ENCODE measurements at regions not wholly inside any gene's neighbourhood (a gene's known extent, or its start where the extent isn't known, plus 50 kb on each side); places are given as distances from the start of the nearest gene placed in this dataset.

DNA sequence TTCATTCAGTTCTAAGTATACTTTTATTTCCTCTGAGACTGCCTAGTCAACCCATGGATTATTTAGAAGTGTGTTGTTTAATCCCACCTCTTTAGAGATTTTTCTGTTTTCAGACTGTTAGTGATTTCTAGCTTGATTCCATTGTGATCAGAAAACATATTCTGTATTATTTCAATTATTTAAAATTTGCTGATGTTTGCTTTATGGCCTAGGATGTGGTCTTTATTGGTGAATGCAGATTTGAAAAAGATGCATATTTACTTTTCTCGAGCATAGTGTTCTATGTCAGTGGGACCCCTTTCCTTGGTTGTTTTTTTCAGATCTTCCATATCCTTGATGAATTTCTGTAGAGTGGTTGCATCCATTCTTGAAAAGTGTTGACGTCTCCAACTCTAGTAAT lies 487.2 kb upstream of the HS6ST1 start:
- no peaks in the 10 kb centered on the region for H3K27me3 ChIP-seq
- DNase-seq: no peak
- no peaks in the 10 kb centered on the region for H3K36me3 ChIP-seq
- H3K4me1 ChIP-seq: no peaks in the 10 kb centered on the region
- no peaks in the 10 kb centered on the region for H3K9me3 ChIP-seq
- TF ChIP-seq, protein P1, sequence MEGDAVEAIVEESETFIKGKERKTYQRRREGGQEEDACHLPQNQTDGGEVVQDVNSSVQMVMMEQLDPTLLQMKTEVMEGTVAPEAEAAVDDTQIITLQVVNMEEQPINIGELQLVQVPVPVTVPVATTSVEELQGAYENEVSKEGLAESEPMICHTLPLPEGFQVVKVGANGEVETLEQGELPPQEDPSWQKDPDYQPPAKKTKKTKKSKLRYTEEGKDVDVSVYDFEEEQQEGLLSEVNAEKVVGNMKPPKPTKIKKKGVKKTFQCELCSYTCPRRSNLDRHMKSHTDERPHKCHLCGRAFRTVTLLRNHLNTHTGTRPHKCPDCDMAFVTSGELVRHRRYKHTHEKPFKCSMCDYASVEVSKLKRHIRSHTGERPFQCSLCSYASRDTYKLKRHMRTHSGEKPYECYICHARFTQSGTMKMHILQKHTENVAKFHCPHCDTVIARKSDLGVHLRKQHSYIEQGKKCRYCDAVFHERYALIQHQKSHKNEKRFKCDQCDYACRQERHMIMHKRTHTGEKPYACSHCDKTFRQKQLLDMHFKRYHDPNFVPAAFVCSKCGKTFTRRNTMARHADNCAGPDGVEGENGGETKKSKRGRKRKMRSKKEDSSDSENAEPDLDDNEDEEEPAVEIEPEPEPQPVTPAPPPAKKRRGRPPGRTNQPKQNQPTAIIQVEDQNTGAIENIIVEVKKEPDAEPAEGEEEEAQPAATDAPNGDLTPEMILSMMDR (IDR thresholded peaks at IDR 0.05; ENCODE audit: low read depth, low read length): no peak
- no peak overlapping the region for H3K4me3 ChIP-seq (ENCODE audit: low read depth, low read length)

DNA sequence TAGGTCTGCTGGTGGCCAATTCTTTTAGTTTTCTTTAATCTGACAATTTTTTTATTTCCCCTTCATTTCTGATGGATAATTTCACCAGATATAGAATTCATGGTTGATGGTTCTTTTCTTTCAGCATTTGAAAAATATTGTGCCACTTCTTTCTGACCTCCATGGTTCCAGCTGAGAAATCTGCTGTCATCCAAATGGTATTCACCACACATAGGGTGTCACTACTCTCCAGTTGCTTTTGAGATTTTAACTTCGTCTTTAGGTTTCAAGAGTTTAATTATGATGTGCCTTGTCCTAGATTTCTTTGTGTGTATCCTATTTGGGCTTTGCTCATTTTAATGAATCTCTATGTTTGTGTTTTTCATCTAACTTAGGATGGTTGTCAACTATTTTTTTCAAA lies 488.6 kb upstream of the HS6ST1 start:
- no peak for DNase-seq

DNA sequence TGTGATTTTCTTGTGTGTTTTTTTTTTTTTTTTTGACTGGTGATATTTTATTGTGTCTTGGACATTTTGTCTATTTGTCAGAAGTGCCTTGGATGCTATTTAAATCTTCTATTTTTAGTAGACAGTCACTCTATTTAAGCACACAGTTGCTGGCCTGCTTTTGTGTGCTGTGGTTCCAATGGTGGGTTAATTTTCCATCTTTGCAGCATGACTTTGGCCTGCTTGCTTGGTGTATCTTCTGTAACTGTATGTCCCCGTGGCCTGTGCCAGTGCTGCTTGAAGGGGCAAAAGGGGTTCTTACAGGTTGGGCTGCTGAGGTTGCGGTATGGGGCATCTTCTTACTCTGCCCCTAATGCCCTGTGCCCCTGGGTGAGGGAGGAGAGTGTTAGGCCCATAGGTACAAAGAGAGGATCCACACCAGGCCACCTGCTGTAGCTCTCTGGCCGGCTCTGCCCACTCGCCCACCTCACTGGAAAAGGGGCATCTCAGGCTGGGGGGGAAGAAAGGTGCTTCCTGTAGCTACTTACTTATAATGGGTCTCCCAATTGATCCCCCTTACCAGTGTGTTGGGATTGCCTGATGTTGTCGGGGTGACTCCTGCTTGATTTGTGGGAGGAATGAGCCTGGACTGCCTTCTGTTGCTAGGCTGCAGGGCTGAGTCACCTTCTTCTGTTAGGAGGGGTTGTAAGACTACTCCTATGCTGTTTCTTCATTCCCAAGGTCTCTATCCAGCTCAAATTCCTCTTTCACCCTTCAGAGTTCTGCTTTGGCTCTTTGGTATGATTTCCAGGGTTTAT lies 490.0 kb upstream of the HS6ST1 start:
- Histone ChIP-seq H3K9me3 (no peaks in the 10 kb centered on the region), H3K4me3 (ENCODE audit: low read depth, low read length) (no peak overlapping the region), H3K36me3 (no peaks in the 10 kb centered on the region), H3K27me3 (no peaks in the 10 kb centered on the region), H3K4me1 (no peaks in the 10 kb centered on the region)
- DNase-seq: no peak
- TF ChIP-seq, protein P1 (IDR thresholded peaks at IDR 0.05; ENCODE audit: low read depth, low read length): no peak

More for the DNA sequence above, 488.6 kb upstream of the HS6ST1 start:
- no peak overlapping the region for H3K4me3 ChIP-seq (ENCODE audit: low read depth, low read length)
- H3K9me3 ChIP-seq: no peaks in the 10 kb centered on the region
- no peaks in the 10 kb centered on the region for H3K4me1 ChIP-seq
- TF ChIP-seq, protein P1 (IDR thresholded peaks at IDR 0.05; ENCODE audit: low read depth, low read length): no peak
- no peaks in the 10 kb centered on the region for H3K27me3 ChIP-seq
- H3K36me3 ChIP-seq: no peaks in the 10 kb centered on the region

DNA sequence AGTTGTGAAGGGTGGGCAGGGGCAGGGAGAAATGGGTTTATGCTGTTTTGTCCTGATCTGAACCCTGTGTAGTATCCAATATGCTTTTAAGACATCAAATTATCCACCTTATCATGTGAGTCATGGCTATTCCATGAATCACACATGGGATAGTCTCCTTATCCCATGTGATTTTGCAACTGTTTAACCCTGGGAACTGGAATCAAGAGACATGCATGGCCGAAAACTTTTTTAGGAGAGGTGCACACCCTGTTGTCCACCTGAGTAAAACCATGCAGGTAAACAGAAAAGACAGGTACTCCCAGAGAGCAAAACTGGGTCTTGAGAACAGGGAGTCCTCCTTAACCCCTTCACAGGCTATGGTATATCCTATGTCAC lies 490.6 kb upstream of the HS6ST1 start:
- TF ChIP-seq, protein P1 (IDR thresholded peaks at IDR 0.05; ENCODE audit: low read depth, low read length): no peak
- H3K4me1 ChIP-seq: no peaks in the 10 kb centered on the region
- H3K4me3 ChIP-seq (ENCODE audit: low read depth, low read length): no peak overlapping the region
- DNase-seq: no peak
- H3K9me3 ChIP-seq: no peaks in the 10 kb centered on the region
- no peaks in the 10 kb centered on the region for H3K27me3 ChIP-seq
- no peaks in the 10 kb centered on the region for H3K36me3 ChIP-seq

DNA sequence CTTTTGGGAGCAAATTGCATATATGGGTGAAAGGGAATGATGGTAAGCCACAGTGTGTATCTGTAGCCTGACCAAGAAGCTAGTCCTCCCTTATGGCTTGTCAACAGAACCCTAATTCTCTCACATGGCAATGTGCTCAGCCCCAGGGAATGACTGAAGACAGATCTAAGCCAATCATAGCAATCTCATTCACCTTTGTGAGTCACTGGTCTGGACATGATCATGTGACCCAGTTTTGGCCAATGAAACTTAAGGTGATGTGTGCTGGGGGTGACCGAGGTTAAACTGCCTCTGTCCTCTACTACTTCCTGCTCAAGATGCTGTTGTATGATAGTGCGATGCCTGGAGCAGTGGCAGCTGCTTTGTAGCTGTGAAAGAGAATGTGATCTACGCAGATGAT lies 491.2 kb upstream of the HS6ST1 start:
- no peak overlapping the region for H3K4me3 ChIP-seq (ENCODE audit: low read depth, low read length)

More for the DNA sequence above, 491.2 kb upstream of the HS6ST1 start:
- Histone ChIP-seq H3K36me3 (no peaks in the 10 kb centered on the region), H3K4me1 (no peaks in the 10 kb centered on the region), H3K9me3 (no peaks in the 10 kb centered on the region), H3K27me3 (no peaks in the 10 kb centered on the region)
- DNase-seq: no peak
- TF ChIP-seq, protein P1 (IDR thresholded peaks at IDR 0.05; ENCODE audit: low read depth, low read length): no peak
